ENCODE measurements at regions not wholly inside any gene's neighbourhood (a gene's known extent, or its start where the extent isn't known, plus 50 kb on each side); places are given as distances from the start of the nearest gene placed in this dataset.

DNA sequence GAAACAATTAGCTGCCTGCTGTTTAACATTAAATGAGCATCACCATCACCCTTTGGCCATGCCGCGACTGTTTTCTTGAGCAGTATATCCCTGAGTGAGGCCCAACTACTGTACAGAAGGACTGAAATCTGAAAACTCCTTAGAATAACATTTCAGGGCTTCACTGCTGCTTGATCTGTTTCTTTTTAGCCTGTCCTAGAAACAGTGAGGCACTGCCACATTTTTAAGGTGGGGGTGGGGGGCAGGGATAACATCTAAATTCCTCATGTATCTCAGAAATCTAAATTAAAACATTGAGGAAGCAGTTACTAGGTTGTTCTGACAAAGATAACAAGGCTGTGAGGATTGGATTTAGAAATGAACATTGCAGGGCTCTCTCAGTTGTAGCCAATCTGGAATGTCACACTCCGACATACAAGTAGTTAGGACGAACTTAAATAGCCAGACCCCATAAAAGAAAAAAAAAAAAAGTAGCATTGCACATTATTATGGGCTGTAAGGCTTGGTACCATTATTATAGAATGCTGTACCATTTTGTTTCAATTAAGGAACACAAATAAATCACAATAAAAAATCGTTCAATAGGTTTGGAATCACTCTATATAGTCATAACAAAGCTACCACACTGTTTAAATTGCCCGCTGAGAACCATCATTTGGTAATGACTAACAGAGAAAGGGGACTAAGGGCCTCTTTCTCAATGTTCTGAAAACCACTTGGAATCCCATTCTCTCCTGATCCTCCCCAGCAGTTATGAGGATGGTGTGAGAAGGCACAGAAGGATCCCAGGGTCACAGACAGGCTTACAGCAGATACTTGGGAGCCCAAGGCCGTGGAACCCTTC lies 256.1 kb downstream of the INHBA start:
- TF ChIP-seq ZC3H10 (CRISPR knock-in tag; IDR thresholded peaks at IDR 0.05): no peak
- no peak for TF ChIP-seq ESRRG (CRISPR knock-in tag; IDR thresholded peaks at IDR 0.05)
- TF ChIP-seq, protein P1, sequence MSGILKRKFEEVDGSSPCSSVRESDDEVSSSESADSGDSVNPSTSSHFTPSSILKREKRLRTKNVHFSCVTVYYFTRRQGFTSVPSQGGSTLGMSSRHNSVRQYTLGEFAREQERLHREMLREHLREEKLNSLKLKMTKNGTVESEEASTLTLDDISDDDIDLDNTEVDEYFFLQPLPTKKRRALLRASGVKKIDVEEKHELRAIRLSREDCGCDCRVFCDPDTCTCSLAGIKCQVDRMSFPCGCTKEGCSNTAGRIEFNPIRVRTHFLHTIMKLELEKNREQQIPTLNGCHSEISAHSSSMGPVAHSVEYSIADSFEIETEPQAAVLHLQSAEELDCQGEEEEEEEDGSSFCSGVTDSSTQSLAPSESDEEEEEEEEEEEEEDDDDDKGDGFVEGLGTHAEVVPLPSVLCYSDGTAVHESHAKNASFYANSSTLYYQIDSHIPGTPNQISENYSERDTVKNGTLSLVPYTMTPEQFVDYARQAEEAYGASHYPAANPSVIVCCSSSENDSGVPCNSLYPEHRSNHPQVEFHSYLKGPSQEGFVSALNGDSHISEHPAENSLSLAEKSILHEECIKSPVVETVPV (CRISPR knock-in tag; IDR thresholded peaks at IDR 0.05): no peak
- no peak for TF ChIP-seq TCF4 (CRISPR knock-in tag; IDR thresholded peaks at IDR 0.05; ENCODE audit: borderline replicate concordance)
- no peak for TF ChIP-seq CSDC2 (CRISPR knock-in tag; IDR thresholded peaks at IDR 0.05)
- TF ChIP-seq ZNF8 (CRISPR knock-in tag; IDR thresholded peaks at IDR 0.05): no peak
- TF ChIP-seq PATZ1 (CRISPR knock-in tag; IDR thresholded peaks at IDR 0.05; ENCODE audit: borderline replicate concordance): no peak
- TF ChIP-seq PPARA (CRISPR knock-in tag; IDR thresholded peaks at IDR 0.05; ENCODE audit: borderline replicate concordance): no peak
- TF ChIP-seq ZFP30 (CRISPR knock-in tag; IDR thresholded peaks at IDR 0.05): no peak
- no peak for TF ChIP-seq ZFP3 (CRISPR knock-in tag; IDR thresholded peaks at IDR 0.05)

All from SK-N-SH treated with all-trans-retinoic acid at 6 μM for 48 hours (cell line).